GM23248 (cell line): ENCODE measurements at regions not wholly inside any gene's neighbourhood (a gene's known extent, or its start where the extent isn't known, plus 50 kb on each side); places are given as distances from the start of the nearest gene placed in this dataset.
"Not testable (repeated sequence)": the region's sequence is repeated elsewhere in the genome, so short reads cannot be mapped to it uniquely, and the experiment has no call there.

Source experiments
- DNase-seq: peaks from one replicate; pipeline ENCODE4 v3.0.0-alpha.2; 2015
- H2AFZ ChIP-seq: fragments of 200-600 bp; sonication (generic); 2 replicates; pipeline ENCODE4 v1.6.1; 2016; ENCODE audit warnings: antibody characterized with exemption
- H3F3A ChIP-seq: fragments of 200-600 bp; sonication (generic); 2 replicates; pipeline ENCODE4 v1.6.1; 2016; ENCODE audit warnings: mild to moderate bottlenecking, antibody characterized with exemption, mixed run types; ENCODE audit not compliant: insufficient read depth
- H3K27ac ChIP-seq: fragments of 200-600 bp; sonication (generic); 2 replicates; pipeline ENCODE4 v1.5.1; 2016; ENCODE audit warnings: mild to moderate bottlenecking
- H3K27me3 ChIP-seq: fragments of 200-600 bp; sonication (generic); replicated peaks from 2 replicates; pipeline ENCODE4 v1.6.1; 2016; ENCODE audit warnings: mild to moderate bottlenecking; ENCODE audit not compliant: insufficient read depth
- H3K36me3 ChIP-seq: fragments of 200-600 bp; sonication (generic); 2 replicates; pipeline ENCODE4 v1.6.1; 2016; ENCODE audit warnings: low read depth, mild to moderate bottlenecking
- H3K4me1 ChIP-seq: fragments of 200-600 bp; sonication (generic); 2 replicates; pipeline ENCODE4 v1.6.1; 2016; ENCODE audit warnings: mild to moderate bottlenecking; ENCODE audit not compliant: insufficient read depth
- H3K4me2 ChIP-seq: fragments of 200-600 bp; sonication (generic); one replicate; pipeline ENCODE4 v1.6.1; 2016; ENCODE audit warnings: mild to moderate bottlenecking; ENCODE audit not compliant: unreplicated experiment
- H3K4me3 ChIP-seq: fragments of 200-600 bp; sonication (generic); 2 replicates; pipeline ENCODE4 v1.5.1; 2016; ENCODE audit warnings: mild to moderate bottlenecking
- H3K79me2 ChIP-seq: fragments of 200-600 bp; sonication (generic); 2 replicates; pipeline ENCODE4 v1.6.1; 2016; ENCODE audit warnings: mild to moderate bottlenecking; ENCODE audit not compliant: insufficient read depth
- H3K9ac ChIP-seq: fragments of 200-600 bp; sonication (generic); 2 replicates; pipeline ENCODE4 v1.6.1; 2016; ENCODE audit warnings: mild to moderate bottlenecking
- H3K9me2 ChIP-seq: fragments of 200-600 bp; sonication (generic); 2 replicates; pipeline ENCODE4 v1.6.1; 2016; ENCODE audit warnings: mixed run types, mild to moderate bottlenecking, moderate library complexity; ENCODE audit not compliant: insufficient read depth
- H3K9me3 ChIP-seq: fragments of 200-600 bp; sonication (generic); one replicate; pipeline ENCODE4 v1.6.1; 2017; ENCODE audit warnings: low read depth
- H4K20me1 ChIP-seq: fragments of 200-600 bp; sonication (generic); 2 replicates; pipeline ENCODE4 v1.6.0; 2016; ENCODE audit not compliant: insufficient read depth
- EZH2 ChIP-seq: fragments of 200-600 bp; sonication (generic); IDR thresholded peaks from 2 replicates; pipeline ENCODE4 v1.6.1; 2018; ENCODE audit warnings: antibody characterized with exemption, mild to moderate bottlenecking; ENCODE audit not compliant: insufficient read depth, poor library complexity, severe bottlenecking
- EZH2phosphoT487 ChIP-seq: fragments of 200-600 bp; sonication (generic); IDR thresholded peaks from 2 replicates; pipeline ENCODE4 v1.6.1; 2018; ENCODE audit warnings: antibody characterized with exemption, moderate library complexity, mild to moderate bottlenecking, low read depth; ENCODE audit not compliant: insufficient read depth
- WGBS, 2 experiments: methylation state at CpG; one replicate each; pipeline ENCODE4 v1.1.6; 2015 to 2017; ENCODE audit warnings: low lambda C conversion rate in 2 of 2, low coverage in 1 of 2; ENCODE audit errors: missing lambda C conversion rate in 2 of 2; 5-methylcytosine and 5-hydroxymethylcytosine counted together
- in situ Hi-C: fragments of 300-500 bp; cut with MboI; formaldehyde crosslinking; loops from 2 replicates; pipeline ENCODE4 v1.15.0; 2020

GRCh38 chr15:75770131-75770530, 57.5 kb upstream of the CSPG4 start:
- Histone ChIP-seq H3K4me3 (no peak overlapping the region), H3K79me2 (no peaks in the 10 kb centered on the region), H3K27me3 (no peaks in the 10 kb centered on the region), H2AFZ (no peak overlapping the region), H3K27ac (no peak overlapping the region), H3K36me3 (no peaks in the 10 kb centered on the region), H3K4me2 (no peak overlapping the region), H3K9me2 (no peaks in the 10 kb centered on the region), H3K9me3 (no peaks in the 10 kb centered on the region), H3K4me1 (no peaks in the 10 kb centered on the region), H3F3A (no peaks in the 10 kb centered on the region), H4K20me1 (no peaks in the 10 kb centered on the region), H3K9ac (no peak overlapping the region)
- DNase-seq = no peak
- in situ Hi-C loops = no loop called here
- TF ChIP-seq EZH2phosphoT487 = no peak
- no peak for TF ChIP-seq EZH2
- 50 to 52% methylated on average over 3 of the region's 3 CpGs for WGBS, 2 experiments

GRCh38 chr15:75768526-75768925, 55.9 kb upstream of the CSPG4 start:
- H3K9ac ChIP-seq, H3K4me2 ChIP-seq, H3K27ac ChIP-seq, DNase-seq, H3K79me2 ChIP-seq, H3K4me3 ChIP-seq, H3K27me3 ChIP-seq, H3K36me3 ChIP-seq, H3K9me2 ChIP-seq, H4K20me1 ChIP-seq, H2AFZ ChIP-seq, H3K9me3 ChIP-seq, H3F3A ChIP-seq, in situ Hi-C loops, H3K4me1 ChIP-seq: not testable (repeated sequence)
- 87 to 89% methylated on average over 3 of the region's 3 CpGs for WGBS, 2 experiments

- H3K9me2 ChIP-seq, H3F3A ChIP-seq, H2AFZ ChIP-seq, H3K27me3 ChIP-seq, H3K36me3 ChIP-seq, DNase-seq, in situ Hi-C loops, H3K27ac ChIP-seq, H4K20me1 ChIP-seq, H3K4me1 ChIP-seq, H3K79me2 ChIP-seq, H3K4me2 ChIP-seq, H3K4me3 ChIP-seq, H3K9me3 ChIP-seq, H3K9ac ChIP-seq: not testable (repeated sequence)
- WGBS, 2 experiments = 71 to 76% methylated on average over 13 of the region's 13 CpGs
These were observed 53.1 kb upstream of the CSPG4 start for GRCh38 chr15:75765551-75766305.

GRCh38 chr15:75764845-75765550, 52.4 kb upstream of the CSPG4 start:
- H2AFZ ChIP-seq, H3K79me2 ChIP-seq, H3K9me2 ChIP-seq, H3K36me3 ChIP-seq, H3K4me2 ChIP-seq, H3K4me1 ChIP-seq, H3K9me3 ChIP-seq, H3K27me3 ChIP-seq, H3K27ac ChIP-seq, DNase-seq, H3K9ac ChIP-seq, H3K4me3 ChIP-seq, H3F3A ChIP-seq, H4K20me1 ChIP-seq, in situ Hi-C loops: not testable (repeated sequence)
- WGBS, 2 experiments = 64 to 71% methylated on average over 3 to 5 of the region's 5 CpGs

- WGBS, 2 experiments = 63 to 78% methylated on average over 12 to 14 of the region's 14 CpGs
- DNase-seq, H4K20me1 ChIP-seq, H3K4me2 ChIP-seq, H3K27ac ChIP-seq, H3K79me2 ChIP-seq, H3K9me3 ChIP-seq, H3K4me3 ChIP-seq, H3K27me3 ChIP-seq, H3K9me2 ChIP-seq, H3K4me1 ChIP-seq, H3F3A ChIP-seq, H3K9ac ChIP-seq, H3K36me3 ChIP-seq, in situ Hi-C loops, H2AFZ ChIP-seq: not testable (repeated sequence)
These were observed 51.3 kb upstream of the CSPG4 start for GRCh38 chr15:75763635-75764600.
